Activated B cell treated with CpG ODN at 0.5 μM for 24 hours (primary cell): ENCODE measurements at regions not wholly inside any gene's neighbourhood (a gene's known extent, or its start where the extent isn't known, plus 50 kb on each side); places are given as distances from the start of the nearest gene placed in this dataset.

ENCODE experiments used
- ATAC-seq: fragments of 200-7000 bp; cut with Tn5 transposase; one replicate; pipeline ENCODE4 v1.10.0; 2021; ENCODE audit warnings: low read depth, mild to moderate bottlenecking, moderate library complexity
- CTCF ChIA-PET: fragments of 350-600 bp; sonication (Branson Sonifier 250); formaldehyde crosslinking; loops from one replicate; lab custom pipeline; 2021; ENCODE audit warnings: antibody characterized with exemption; lab: Charles Lee
- POLR2A ChIA-PET: fragments of 350-600 bp; sonication (Branson Sonifier 250); formaldehyde crosslinking; loops from one replicate; lab custom pipeline; 2021; ENCODE audit warnings: antibody characterized with exemption; lab: Charles Lee
- DNase-seq: peaks from one replicate; pipeline ENCODE4 v3.0.0; 2022
- H3K27ac Mint-ChIP-seq: one replicate; pipeline ENCODE4 v1.8.0; 2020; ENCODE audit warnings: mixed read lengths
- H3K27me3 Mint-ChIP-seq: one replicate; pipeline ENCODE4 v1.8.0; 2021; ENCODE audit warnings: mixed read lengths
- H3K36me3 Mint-ChIP-seq: one replicate; pipeline ENCODE4 v1.8.0; 2021; ENCODE audit warnings: low read depth, mixed read lengths
- H3K4me1 Mint-ChIP-seq: one replicate; pipeline ENCODE4 v1.8.0; 2021; ENCODE audit warnings: mixed read lengths
- H3K4me3 Mint-ChIP-seq: one replicate; pipeline ENCODE4 v1.8.0; 2020; ENCODE audit warnings: mild to moderate bottlenecking, mixed read lengths
- H3K9me3 Mint-ChIP-seq: one replicate; pipeline ENCODE4 v1.8.0; 2020; ENCODE audit warnings: mixed read lengths
- intact Hi-C: fragments of 100-400 bp; cut with micrococcal nuclease; formaldehyde crosslinking; loops from one replicate; pipeline ENCODE4 v1.15.1; 2024
- TF ChIP-seq, protein P1 (sequence below): fragments of 200-600 bp; IDR thresholded peaks from one replicate; pipeline ENCODE4 v1.8.0; 2022; ENCODE audit warnings: antibody characterized with exemption, mild to moderate bottlenecking

DNA sequence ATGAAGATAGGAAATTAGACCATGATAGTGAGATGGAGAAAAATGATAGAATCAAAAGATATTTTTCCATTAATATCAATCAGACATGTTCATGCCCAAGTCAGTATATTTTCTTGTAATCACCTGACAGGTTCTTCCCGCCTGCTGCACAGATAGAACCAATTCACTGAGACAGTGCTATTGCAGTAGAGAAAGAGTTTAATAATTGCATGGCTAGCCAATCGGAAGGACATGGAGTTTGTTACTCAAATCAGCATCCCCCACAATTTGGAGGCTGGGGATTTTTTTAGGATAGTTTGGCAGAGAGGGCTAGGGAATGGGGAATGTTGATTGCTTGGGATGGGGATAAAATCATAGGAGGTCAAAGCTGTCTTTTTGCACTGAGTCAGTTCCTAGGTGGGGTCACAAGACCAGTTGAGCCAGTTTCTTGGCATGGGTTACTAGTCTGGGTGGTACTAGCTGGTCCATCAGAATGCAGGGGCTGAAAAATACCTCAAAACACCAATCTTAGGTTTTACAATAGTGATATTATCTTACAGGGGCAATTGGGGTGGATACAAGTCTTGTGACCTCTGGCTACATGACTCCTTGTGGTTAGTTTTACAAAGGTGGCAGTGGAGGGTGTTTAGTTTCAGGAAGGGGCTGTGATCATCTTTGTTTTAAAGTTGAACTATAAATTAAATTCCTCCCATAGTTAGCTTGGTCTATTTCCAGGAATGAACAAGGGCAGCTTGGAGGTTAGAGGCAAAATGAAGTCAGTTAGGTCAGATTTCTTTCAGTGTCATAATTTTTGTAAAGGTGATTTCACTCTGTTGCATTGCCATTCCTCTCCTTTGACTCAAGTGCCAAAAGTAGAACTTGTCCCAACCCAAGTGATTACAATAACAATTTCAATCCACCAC is 100.3 kb upstream of the PDE5A start:
- ChIA-PET POLR2A (no interaction called here), CTCF (no interaction called here)
- no peaks in the 10 kb centered on the region for H3K36me3 Mint-ChIP-seq
- H3K9me3 Mint-ChIP-seq: no peaks in the 10 kb centered on the region
- DNase-seq (no peak), ATAC-seq (no peak)
- H3K27ac Mint-ChIP-seq: no peak overlapping the region
- no peaks in the 10 kb centered on the region for H3K27me3 Mint-ChIP-seq
- H3K4me1 Mint-ChIP-seq: no peaks in the 10 kb centered on the region
- intact Hi-C loops: no loop called here
- TF ChIP-seq, protein P1, sequence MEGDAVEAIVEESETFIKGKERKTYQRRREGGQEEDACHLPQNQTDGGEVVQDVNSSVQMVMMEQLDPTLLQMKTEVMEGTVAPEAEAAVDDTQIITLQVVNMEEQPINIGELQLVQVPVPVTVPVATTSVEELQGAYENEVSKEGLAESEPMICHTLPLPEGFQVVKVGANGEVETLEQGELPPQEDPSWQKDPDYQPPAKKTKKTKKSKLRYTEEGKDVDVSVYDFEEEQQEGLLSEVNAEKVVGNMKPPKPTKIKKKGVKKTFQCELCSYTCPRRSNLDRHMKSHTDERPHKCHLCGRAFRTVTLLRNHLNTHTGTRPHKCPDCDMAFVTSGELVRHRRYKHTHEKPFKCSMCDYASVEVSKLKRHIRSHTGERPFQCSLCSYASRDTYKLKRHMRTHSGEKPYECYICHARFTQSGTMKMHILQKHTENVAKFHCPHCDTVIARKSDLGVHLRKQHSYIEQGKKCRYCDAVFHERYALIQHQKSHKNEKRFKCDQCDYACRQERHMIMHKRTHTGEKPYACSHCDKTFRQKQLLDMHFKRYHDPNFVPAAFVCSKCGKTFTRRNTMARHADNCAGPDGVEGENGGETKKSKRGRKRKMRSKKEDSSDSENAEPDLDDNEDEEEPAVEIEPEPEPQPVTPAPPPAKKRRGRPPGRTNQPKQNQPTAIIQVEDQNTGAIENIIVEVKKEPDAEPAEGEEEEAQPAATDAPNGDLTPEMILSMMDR: no peak
- no peak overlapping the region for H3K4me3 Mint-ChIP-seq

DNA sequence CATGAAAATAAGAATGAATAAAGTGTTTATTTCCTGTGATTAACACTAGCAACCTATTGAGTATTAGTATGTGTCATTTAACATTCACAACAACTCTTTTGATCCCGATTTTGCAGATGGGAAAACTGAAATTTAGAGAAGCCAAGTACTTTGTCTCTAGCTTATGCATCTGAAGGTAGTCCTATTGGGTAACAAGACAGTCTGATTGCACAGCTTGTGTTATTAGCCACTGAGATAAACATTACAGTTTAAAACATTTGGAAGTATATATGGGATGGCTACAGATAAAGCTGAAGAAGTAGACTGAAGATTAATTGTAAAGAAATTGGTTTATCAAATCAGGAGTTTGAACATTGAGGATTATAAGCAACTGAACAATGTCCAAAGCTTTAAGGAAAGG is 99.6 kb upstream of the PDE5A start:
- Mint-ChIP-seq H3K27me3 (no peaks in the 10 kb centered on the region), H3K4me3 (no peak overlapping the region), H3K4me1 (no peaks in the 10 kb centered on the region), H3K27ac (no peak overlapping the region), H3K36me3 (no peaks in the 10 kb centered on the region), H3K9me3 (no peaks in the 10 kb centered on the region)
- no peak for ATAC-seq
- no peak for DNase-seq
- intact Hi-C loops: no loop called here
- ChIA-PET POLR2A (no interaction called here), CTCF (no interaction called here)
- TF ChIP-seq, protein P1: no peak

DNA sequence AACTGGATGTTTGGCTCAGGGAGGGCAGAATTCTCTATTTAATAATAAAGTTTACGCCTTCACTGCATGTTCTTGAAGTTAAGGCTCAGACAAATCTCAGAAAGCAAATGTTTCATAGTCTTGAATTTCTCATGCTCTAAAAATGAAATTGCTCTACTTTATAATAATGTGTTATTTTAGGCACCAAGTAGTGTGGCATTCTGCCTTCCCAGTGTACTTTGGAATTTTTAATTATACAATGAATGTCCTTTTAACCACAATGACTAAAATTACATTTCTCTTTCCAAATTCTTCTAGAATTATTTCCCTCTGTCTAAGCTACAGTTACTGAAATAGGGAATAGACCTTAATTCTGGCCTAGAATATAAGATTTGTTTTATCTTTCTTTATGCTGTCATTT is 97.9 kb upstream of the PDE5A start:
- TF ChIP-seq, protein P1: no peak
- Mint-ChIP-seq H3K9me3 (no peaks in the 10 kb centered on the region), H3K36me3 (no peaks in the 10 kb centered on the region), H3K4me1 (no peaks in the 10 kb centered on the region), H3K27ac (no peak overlapping the region), H3K27me3 (no peaks in the 10 kb centered on the region), H3K4me3 (no peak overlapping the region)
- CTCF ChIA-PET: no interaction called here
- DNase-seq: no peak
- ATAC-seq: no peak
- intact Hi-C loops: no loop called here
- POLR2A ChIA-PET: no interaction called here

DNA sequence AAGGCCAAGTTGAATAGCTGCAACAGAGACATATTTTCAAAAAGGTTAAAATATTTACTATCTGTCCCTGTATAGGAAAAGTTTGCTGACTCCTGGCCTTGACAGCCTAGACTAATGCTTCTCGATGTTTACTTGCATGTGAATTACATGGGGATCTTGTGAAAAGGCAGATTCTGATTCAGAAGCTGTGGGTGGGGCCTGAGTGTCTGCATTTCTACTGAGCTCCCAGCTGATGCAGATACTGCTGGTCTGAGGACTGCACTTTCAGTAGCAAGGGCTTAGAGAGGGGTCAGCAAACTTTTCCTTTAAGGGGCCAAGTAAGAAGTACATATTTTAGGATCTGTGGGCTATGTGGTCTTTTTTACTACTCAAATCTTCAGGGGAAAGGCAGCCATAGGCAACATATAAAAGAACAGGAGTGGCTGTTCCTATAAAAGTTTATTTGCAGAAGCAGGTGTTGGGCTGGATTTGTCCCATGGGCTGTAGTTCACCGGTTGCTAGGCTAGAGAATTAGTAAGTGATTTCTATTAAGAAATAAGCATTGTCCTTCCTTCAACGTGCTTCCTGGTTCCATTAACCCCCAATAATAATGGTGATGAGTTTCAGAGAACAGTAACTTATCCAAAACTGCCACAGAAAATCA is 97.2 kb upstream of the PDE5A start:
- DNase-seq: no peak
- Mint-ChIP-seq H3K36me3 (no peaks in the 10 kb centered on the region), H3K4me3 (no peak overlapping the region), H3K27me3 (no peaks in the 10 kb centered on the region), H3K4me1 (no peaks in the 10 kb centered on the region), H3K9me3 (peaks cover under 1% of the 10 kb centered on the region), H3K27ac (no peak overlapping the region)
- TF ChIP-seq, protein P1: no peak
- intact Hi-C loops: no loop called here
- ATAC-seq: no peak
- ChIA-PET CTCF (no interaction called here), POLR2A (no interaction called here)

DNA sequence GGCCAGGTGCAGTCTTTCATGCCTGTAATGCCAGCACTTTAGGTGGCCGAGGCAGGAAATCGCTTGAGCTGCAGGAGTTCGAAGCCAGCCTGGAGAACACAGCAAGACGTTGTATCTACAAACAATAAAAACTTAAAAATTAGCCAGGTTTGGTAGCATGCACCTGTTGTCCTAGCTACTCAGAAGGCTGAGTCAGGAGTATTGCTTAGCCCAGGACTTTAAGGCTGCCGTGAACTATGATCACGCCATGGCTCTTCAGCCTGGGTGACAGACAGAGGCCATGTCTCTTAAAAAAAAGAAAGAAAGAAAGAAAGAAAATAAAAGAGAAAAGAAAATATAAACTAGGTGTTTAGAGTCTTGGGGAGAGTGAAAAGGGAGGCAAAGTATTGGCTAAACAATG is 96.4 kb upstream of the PDE5A start:
- no peaks in the 10 kb centered on the region for H3K27me3 Mint-ChIP-seq
- no peak overlapping the region for H3K4me3 Mint-ChIP-seq
- no peak overlapping the region for H3K27ac Mint-ChIP-seq
- POLR2A ChIA-PET: no interaction called here
- TF ChIP-seq, protein P1: no peak
- DNase-seq: no peak
- no peak for ATAC-seq
- intact Hi-C loops: no loop called here
- CTCF ChIA-PET: no interaction called here
- H3K4me1 Mint-ChIP-seq: no peaks in the 10 kb centered on the region
- peaks cover 5% of the 10 kb centered on the region for H3K9me3 Mint-ChIP-seq
- H3K36me3 Mint-ChIP-seq: no peaks in the 10 kb centered on the region
